AG10803 (cell line): ENCODE measurements at regions not wholly inside any gene's neighbourhood (a gene's known extent, or its start where the extent isn't known, plus 50 kb on each side); places are given as distances from the start of the nearest gene placed in this dataset.
"Not testable (repeated sequence)": the region's sequence is repeated elsewhere in the genome, so short reads cannot be mapped to it uniquely, and the experiment has no call there.

Source experiments
- DNase-seq: peaks from one replicate; pipeline ENCODE4 v3.0.0; 2010; ENCODE audit warnings: low read depth
- H3K4me3 ChIP-seq: 2 replicates; pipeline ENCODE4 v1.5.1; 2011; ENCODE audit warnings: mild to moderate bottlenecking, low read length, control low read depth
- TF ChIP-seq, protein P1 (sequence below): conservative IDR thresholded peaks from 2 replicates; pipeline ENCODE4 v1.5.1; 2011; ENCODE audit warnings: mild to moderate bottlenecking, low read length, control low read depth, inconsistent platforms

DNA sequence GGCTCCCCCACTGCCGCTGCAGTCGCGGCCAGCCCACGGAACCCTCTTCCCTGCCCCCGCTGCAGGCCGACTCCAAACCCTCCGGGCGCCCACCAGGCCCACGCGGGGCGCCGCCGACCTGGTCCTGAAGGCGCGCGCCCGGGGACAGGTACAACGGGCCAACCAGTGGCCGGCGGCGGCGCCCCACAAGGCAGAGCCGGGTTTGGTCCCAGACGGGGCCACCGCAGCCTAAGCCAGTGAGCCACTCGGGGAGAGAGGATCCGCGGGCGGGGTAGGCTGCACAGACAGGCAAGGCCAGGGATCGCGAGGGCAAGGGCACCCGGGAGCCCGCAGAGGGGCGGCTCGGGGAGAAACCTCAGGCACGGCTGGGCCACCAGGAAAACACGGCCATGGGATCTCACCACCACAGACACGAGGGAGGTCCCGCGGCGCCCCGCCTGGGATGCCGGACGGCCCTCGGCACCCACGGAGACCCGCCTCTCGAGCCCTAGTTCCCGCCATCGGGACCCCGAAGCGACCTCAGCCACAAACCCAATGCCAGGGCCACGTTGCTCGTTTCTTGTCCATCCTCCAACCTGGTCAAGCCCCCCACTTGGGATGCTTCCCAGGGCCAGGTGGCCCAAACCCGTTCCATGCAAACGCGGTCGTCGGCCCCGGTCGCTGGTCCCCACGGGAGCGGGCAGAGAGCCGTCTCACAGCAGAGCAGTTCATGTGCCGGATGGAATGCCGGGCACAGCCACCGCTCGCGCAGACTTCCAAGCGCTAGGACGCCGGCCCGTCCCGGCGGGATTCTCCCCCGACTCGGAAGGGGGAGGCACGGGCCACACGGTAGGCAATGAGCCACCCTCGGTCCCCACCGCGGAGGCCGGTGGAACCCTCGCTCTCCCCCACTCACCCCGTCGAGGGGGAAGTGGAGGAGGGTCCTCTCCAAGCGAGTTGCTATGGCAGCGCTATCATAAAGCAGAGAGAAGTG is 1956.6 kb upstream of the DEFB115 start:
- DNase-seq, result no peak
- no peak overlapping the region for H3K4me3 ChIP-seq
- TF ChIP-seq, protein P1, sequence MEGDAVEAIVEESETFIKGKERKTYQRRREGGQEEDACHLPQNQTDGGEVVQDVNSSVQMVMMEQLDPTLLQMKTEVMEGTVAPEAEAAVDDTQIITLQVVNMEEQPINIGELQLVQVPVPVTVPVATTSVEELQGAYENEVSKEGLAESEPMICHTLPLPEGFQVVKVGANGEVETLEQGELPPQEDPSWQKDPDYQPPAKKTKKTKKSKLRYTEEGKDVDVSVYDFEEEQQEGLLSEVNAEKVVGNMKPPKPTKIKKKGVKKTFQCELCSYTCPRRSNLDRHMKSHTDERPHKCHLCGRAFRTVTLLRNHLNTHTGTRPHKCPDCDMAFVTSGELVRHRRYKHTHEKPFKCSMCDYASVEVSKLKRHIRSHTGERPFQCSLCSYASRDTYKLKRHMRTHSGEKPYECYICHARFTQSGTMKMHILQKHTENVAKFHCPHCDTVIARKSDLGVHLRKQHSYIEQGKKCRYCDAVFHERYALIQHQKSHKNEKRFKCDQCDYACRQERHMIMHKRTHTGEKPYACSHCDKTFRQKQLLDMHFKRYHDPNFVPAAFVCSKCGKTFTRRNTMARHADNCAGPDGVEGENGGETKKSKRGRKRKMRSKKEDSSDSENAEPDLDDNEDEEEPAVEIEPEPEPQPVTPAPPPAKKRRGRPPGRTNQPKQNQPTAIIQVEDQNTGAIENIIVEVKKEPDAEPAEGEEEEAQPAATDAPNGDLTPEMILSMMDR, result no peak

- no peak overlapping the region for H3K4me3 ChIP-seq
- TF ChIP-seq, protein P1, result no peak
- no peak for DNase-seq
Observed at GRCh38 chr20:29301624-29302259, 1955.7 kb upstream of the DEFB115 start.

DNA sequence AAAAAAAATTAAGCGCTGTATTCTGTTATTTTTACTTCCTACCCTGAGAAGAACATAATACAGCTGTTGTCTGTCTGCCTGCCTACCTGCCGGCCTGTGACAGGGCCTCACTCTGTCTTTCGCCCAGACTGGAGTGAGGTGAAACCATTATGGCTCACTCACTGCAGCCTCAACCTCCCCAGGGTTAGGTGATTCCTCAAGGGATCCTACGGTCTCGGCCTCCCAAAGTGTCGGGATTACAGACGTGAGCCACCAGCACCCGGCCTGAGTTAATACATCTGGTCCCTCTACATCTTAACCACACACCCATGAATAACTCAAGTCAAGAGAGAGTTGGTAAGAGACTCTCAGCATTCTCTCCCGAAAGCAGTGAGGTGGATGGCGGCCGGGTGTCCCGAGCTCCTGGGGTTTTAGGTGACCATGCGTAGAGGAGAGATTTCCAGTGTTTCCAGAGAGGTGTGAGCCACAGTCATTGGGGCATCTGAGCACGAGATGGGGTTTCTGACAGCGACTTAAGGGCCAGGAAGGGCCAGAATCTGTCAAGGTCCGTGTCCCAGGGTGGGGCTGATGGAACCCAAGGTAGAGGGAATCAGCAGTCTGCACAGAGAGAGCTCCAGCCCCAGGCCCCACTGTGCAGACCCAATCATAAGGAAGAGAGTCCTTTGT is 1954.4 kb upstream of the DEFB115 start:
- TF ChIP-seq, protein P1, result no peak
- H3K4me3 ChIP-seq, result no peak overlapping the region
- DNase-seq, result no peak

DNA sequence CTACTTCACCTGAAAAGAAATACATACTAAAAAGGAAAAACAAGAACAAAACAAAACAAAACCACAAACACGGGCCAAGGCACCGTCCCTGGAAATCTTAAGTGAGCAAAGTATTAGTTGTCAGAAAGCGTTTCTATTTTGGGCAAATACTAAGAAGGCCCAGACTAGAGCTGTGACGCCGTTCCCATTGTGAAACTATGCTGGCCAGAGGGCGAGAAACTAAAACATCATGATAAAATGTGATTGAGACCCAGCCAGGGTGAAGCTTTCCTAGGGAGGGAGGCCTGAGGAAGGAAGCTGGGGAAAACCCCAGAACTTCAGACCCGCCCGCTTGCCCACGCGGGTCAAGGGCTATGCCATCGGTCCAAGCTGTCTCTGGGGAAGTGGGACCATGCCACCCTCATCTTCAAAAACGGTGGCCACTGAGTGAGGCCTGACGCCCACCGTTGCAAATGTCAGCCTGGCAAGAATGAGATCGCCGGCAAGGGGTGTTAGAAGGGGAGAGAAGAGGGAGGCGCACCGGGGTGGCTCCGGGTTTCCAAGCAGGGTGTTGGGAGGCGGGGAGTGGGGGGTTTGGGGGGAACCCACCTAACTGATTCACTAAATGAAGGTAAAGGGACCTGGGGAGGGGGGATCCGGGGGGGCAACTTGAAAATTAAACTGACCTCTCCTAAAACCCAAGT is 1950.9 kb upstream of the DEFB115 start:
- no peak overlapping the region for H3K4me3 ChIP-seq
- DNase-seq, result no peak
- TF ChIP-seq, protein P1, result no peak

GRCh38 chr20:29307484-29307883 is 1950.0 kb upstream of the DEFB115 start:
- not testable (repeated sequence) for H3K4me3 ChIP-seq, DNase-seq

DNA sequence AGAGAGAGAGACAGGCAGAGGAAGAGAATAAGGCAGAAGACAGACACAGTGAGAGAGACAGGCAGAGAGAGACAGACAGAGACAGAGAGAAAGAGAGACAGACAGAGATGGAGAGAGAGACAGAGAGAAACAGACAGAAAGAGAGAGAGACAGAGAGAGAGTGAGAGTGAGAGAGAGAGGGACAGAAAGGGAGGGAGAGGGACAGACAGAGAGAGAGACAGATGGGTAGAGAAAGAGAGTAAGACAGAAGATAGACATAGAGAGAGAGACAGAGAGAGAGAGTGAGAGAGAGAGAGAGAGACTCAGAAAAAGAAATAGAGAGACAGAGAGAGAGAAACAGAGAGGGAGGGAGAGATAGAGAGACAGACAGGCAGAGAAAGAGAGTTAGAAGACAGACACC is 1948.5 kb upstream of the DEFB115 start:
- H3K4me3 ChIP-seq, DNase-seq: not testable (repeated sequence)

DNA sequence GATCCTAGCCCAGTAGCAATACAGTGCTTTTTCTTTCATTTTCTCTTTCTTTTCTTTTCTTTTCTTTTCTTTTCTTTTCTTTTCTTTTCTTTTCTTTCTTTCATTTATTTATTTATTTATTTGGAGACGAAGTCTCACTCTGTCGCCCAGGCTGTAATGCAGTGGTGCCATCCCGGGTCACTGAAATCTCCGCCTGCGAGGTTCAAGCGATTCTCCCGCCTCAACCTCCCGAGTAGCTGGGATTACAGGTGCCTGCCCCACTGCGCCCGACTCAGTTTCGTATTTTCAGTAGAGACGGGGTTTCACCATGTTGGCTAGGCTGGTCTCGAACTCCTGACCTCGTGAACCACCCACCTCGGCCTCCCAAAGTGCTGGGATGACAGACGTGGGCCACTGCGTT is 1948.0 kb upstream of the DEFB115 start:
- not testable (repeated sequence) for H3K4me3 ChIP-seq

GRCh38 chr20:29311046-29311445 is 1946.4 kb upstream of the DEFB115 start:
- H3K4me3 ChIP-seq, DNase-seq: not testable (repeated sequence)

More for the DNA sequence above, 1948.0 kb upstream of the DEFB115 start:
- not testable (repeated sequence) for DNase-seq

GRCh38 chr20:29312679-29313078 is 1944.8 kb upstream of the DEFB115 start:
- not testable (repeated sequence) for H3K4me3 ChIP-seq, DNase-seq
